ENCODE measurements at regions not wholly inside any gene's neighbourhood (a gene's known extent, or its start where the extent isn't known, plus 50 kb on each side); places are given as distances from the start of the nearest gene placed in this dataset.
"Not testable (repeated sequence)": the region's sequence is repeated elsewhere in the genome, so short reads cannot be mapped to it uniquely, and the experiment has no call there.

GRCh38 chr5:160496784-160497183 is 75.1 kb downstream of the PTTG1 start:
- no peak for DNase-seq (ENCODE audit: extremely low spot score)
- no peak for TF ChIP-seq CTCF (IDR thresholded peaks at IDR 0.05; ENCODE audit: control extremely low read depth, extremely low read depth, low read depth, missing control alignments)
- ChIA-PET CTCF (interaction anchor here (1.3 to 4.5 kb wide), 3 partner anchors 9 to 59 kb away, joined by 4 to 18 read pairs (median 11); no protein-coding TSS in a partner anchor), POLR2A (no interaction called here)

- no peak for TF ChIP-seq CTCF (IDR thresholded peaks at IDR 0.05; ENCODE audit: control extremely low read depth, extremely low read depth, low read depth, missing control alignments)
- ChIA-PET CTCF (interaction anchor here (0.7 to 4.5 kb wide), 7 partner anchors 8 to 60 kb away, joined by 3 to 18 read pairs (median 4); no protein-coding TSS in a partner anchor), POLR2A (no interaction called here)
- no peak for DNase-seq (ENCODE audit: extremely low spot score)
Observed at GRCh38 chr5:160497878-160498277, 76.2 kb downstream of the PTTG1 start.

GRCh38 chr5:160498441-160499043 is 76.9 kb downstream of the PTTG1 start:
- POLR2A ChIA-PET; DNase-seq (ENCODE audit: extremely low spot score): not testable (repeated sequence)
- CTCF ChIA-PET: interaction anchor here (0.7 to 4.5 kb wide), 6 partner anchors 9 to 60 kb away, joined by 3 to 18 read pairs (median 4); no protein-coding TSS in a partner anchor

DNA sequence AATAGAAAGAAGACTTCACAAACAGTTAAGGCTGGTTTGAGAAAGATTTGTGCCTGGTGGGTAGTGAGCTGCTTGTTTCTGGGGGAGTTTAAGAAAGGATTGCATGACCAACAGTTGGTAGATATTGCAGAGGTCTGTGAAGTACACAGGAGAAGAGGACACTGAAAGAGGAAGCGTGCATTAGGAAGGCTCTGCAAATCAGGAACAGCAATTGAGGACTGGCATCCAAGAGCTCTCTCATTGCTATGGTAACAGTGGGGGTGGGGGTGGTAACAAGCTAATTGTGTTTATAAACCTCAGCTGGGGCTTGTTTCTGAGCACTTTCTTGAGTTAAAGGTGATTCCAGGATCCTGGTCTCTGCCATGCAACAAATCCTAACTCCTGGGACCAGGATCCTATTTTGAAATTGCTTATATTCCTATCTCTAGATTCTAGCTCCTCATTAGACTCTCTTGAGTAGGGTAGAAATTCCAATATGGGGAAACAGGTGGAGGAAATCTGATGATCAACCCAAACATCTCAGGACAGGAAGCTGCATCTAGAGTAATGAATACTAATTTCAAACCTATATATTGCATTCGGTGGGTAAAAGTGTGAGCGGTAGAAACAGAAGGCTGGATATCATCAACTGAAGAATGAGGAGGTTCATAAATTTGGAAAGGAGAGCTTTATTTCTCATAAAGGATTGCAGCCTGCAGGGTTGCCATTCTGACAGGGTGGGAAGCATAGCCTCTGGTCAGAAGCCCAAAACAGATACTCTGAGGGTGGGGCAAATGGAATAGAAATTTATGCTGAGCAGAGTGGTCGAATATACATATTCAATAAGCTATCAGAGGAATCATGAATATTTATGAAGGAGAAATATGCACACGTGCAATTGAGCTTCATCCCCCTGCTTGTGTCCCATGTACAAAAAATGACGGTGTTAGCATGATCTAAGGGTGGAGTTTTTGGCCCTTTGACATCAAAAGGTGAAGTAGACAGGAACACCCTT is 79.4 kb downstream of the PTTG1 start:
- ChIA-PET POLR2A (no interaction called here), CTCF (interaction anchor here (1.0 to 2.4 kb wide), 5 partner anchors 9 to 62 kb away, joined by 3 to 18 read pairs (median 3); no protein-coding TSS in a partner anchor)
- DNase-seq (ENCODE audit: extremely low spot score): no peak
- TF ChIP-seq CTCF (IDR thresholded peaks at IDR 0.05; ENCODE audit: control extremely low read depth, extremely low read depth, low read depth, missing control alignments): no peak

DNA sequence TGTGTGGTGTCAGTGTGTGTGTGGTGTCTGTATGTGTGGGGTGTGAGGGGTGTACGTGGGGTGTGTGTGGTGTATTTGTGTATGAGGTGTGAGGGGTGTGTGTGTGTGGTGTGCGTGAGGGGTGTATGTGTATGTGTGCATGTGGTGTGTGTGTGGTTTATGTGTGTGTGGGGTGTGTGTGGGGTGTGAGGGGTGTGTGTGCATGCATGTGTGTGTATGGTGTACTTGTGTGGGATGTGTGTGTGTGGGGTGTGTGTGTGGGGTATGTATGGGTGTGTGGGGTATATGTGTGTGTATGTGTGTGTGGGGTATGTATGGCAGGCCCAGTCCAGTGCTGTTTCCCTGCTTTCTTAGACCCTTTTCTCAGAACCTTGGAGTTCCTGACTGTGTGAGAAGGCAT is 83.3 kb downstream of the PTTG1 start:
- no peak for TF ChIP-seq CTCF (IDR thresholded peaks at IDR 0.05; ENCODE audit: control extremely low read depth, extremely low read depth, low read depth, missing control alignments)
- no peak for DNase-seq (ENCODE audit: extremely low spot score)
- ChIA-PET POLR2A (no interaction called here), CTCF (interaction anchor here (3.9 kb wide), 1 partner anchor 66 kb away, joined by 48 read pairs; no protein-coding TSS in a partner anchor)

GRCh38 chr5:160506006-160507004 is 84.7 kb downstream of the PTTG1 start:
- DNase-seq (ENCODE audit: extremely low spot score): peak; percentile 52
- CTCF ChIA-PET: interaction anchor here (0.7 to 3.9 kb wide), 12 partner anchors 9 to 1038 kb away, joined by 3 to 48 read pairs (median 4); no protein-coding TSS in a partner anchor

More at GRCh38 chr5:160506006-160507004, 84.7 kb downstream of the PTTG1 start:
- no peak for TF ChIP-seq CTCF (IDR thresholded peaks at IDR 0.05; ENCODE audit: control extremely low read depth, extremely low read depth, low read depth, missing control alignments)
- POLR2A ChIA-PET: no interaction called here
